H1 (cell line): ENCODE measurements at regions not wholly inside any gene's neighbourhood (a gene's known extent, or its start where the extent isn't known, plus 50 kb on each side); places are given as distances from the start of the nearest gene placed in this dataset.

Experiments
- CTCF ChIA-PET: fragments of 300-600 bp; sonication (Branson Sonifier 250); formaldehyde crosslinking; loops from one replicate; lab custom pipeline; 2021; ENCODE audit not compliant: partially characterized antibody; lab: Charles Lee
- POLR2A ChIA-PET: fragments of 300-600 bp; sonication (Branson Sonifier 250); formaldehyde crosslinking; loops from one replicate; lab custom pipeline; 2021; ENCODE audit warnings: inconsistent platforms; ENCODE audit not compliant: partially characterized antibody; lab: Charles Lee
- DNase-seq, 2 experiments: peaks; one replicate each; pipeline versions ENCODE4 v3.0.0 to v3.0.0-alpha.2; 2010 to 2022; ENCODE audit warnings: low spot score in 2 of 2, low read depth in 1 of 2, mixed read lengths in 1 of 2
- FAIRE-seq: peaks from 2 replicates; lab custom pipeline; 2011; peaks lifted over from hg19 to GRCh38; lab: Jason Lieb, UNC
- H2AFZ ChIP-seq: 2 replicates; pipeline ENCODE4 v1.8.1; 2012; ENCODE audit warnings: low read length, inconsistent platforms
- H2AK5ac ChIP-seq: 2 replicates; pipeline ENCODE4 v1.6.1; 2013; ENCODE audit warnings: low read depth, low read length
- H2BK120ac ChIP-seq: replicated peaks from 2 replicates; pipeline ENCODE3; 2013; ENCODE audit warnings: low read depth, low read length, inconsistent platforms
- H2BK12ac ChIP-seq: 2 replicates; pipeline ENCODE4 v1.6.1; 2013; ENCODE audit warnings: low read depth, low read length
- H2BK15ac ChIP-seq: 2 replicates; pipeline ENCODE4 v1.6.1; 2013; ENCODE audit warnings: low read length
- H2BK20ac ChIP-seq: 2 replicates; pipeline ENCODE4 v1.6.1; 2013; ENCODE audit warnings: low read length
- H2BK5ac ChIP-seq: 2 replicates; pipeline ENCODE4 v1.6.1; 2013; ENCODE audit warnings: low read depth, low read length
- H3K14ac ChIP-seq: 2 replicates; pipeline ENCODE4 v1.6.1; 2013; ENCODE audit warnings: inconsistent platforms; ENCODE audit not compliant: insufficient read length
- H3K18ac ChIP-seq: 2 replicates; pipeline ENCODE4 v1.6.1; 2013; ENCODE audit warnings: low read length; ENCODE audit errors: extremely low read depth
- H3K23ac ChIP-seq: 2 replicates; pipeline ENCODE4 v1.6.1; 2013; ENCODE audit warnings: inconsistent platforms; ENCODE audit not compliant: insufficient read length
- H3K23me2 ChIP-seq: 2 replicates; pipeline ENCODE4 v1.6.1; 2013; ENCODE audit warnings: low read depth, low read length
- H3K27ac ChIP-seq: 2 replicates; pipeline ENCODE4 v1.6.1; 2011; ENCODE audit warnings: low read depth, low read length, inconsistent platforms
- H3K27me3 ChIP-seq, 4 experiments: replicated peaks in 1 of 4; 1 replicate in 1 of 4; 2 replicates in 3 of 4; pipeline versions ENCODE4 v1.6.1 to v1.8.1; 2011 to 2013; ENCODE audit warnings: low read length in 3 of 4, mild to moderate bottlenecking in 3 of 4, inconsistent platforms in 2 of 4, mixed read lengths in 2 of 4, moderate library complexity in 1 of 4; ENCODE audit not compliant: control insufficient read depth in 3 of 4, insufficient read depth in 3 of 4; ENCODE audit errors: extremely low read depth in 1 of 4
- H3K36me3 ChIP-seq, 4 experiments: 2 replicates each; pipeline versions ENCODE4 v1.6.1 to v1.8.1; 2011 to 2013; ENCODE audit warnings: mild to moderate bottlenecking in 4 of 4, low read length in 3 of 4, moderate library complexity in 2 of 4, control low read depth in 1 of 4, inconsistent platforms in 1 of 4; ENCODE audit not compliant: insufficient read depth in 4 of 4, control insufficient read depth in 2 of 4
- H3K4ac ChIP-seq: replicated peaks from 2 replicates; pipeline ENCODE3; 2013; ENCODE audit warnings: low read length, low read depth, mixed read lengths, inconsistent platforms; ENCODE audit not compliant: insufficient read length
- H3K4me1 ChIP-seq, 4 experiments: replicated peaks in 1 of 4; 1 replicate in 1 of 4; 2 replicates in 3 of 4; pipeline versions ENCODE4 v1.6.1 to v1.8.1; 2011 to 2013; ENCODE audit warnings: low read length in 3 of 4, inconsistent platforms in 2 of 4, mixed read lengths in 1 of 4; ENCODE audit not compliant: insufficient read depth in 4 of 4, control insufficient read depth in 3 of 4
- H3K4me2 ChIP-seq, 2 experiments: 2 replicates each; pipeline versions ENCODE4 v1.6.1 to v1.8.1; 2011 to 2013; ENCODE audit warnings: low read depth in 2 of 2, low read length in 2 of 2, control low read depth in 1 of 2, inconsistent platforms in 1 of 2, mild to moderate bottlenecking in 1 of 2; ENCODE audit not compliant: insufficient read depth in 1 of 2
- H3K4me3 ChIP-seq, 4 experiments: fragments of 200-600, 300-600 bp in 1 of 4; sonication (generic), shearing (Covaris generic), sonication (Bioruptor Twin) in 1 of 4; 2 replicates each; pipeline versions ENCODE4 v1.5.1 to v1.8.1; 2011 to 2016; ENCODE audit warnings: low read length in 4 of 4, low read depth in 3 of 4, control low read depth in 2 of 4, inconsistent platforms in 2 of 4, mild to moderate bottlenecking in 2 of 4, mixed read lengths in 1 of 4, moderate library complexity in 1 of 4; ENCODE audit not compliant: insufficient read depth in 2 of 4; ENCODE audit errors: extremely low read depth in 1 of 4
- H3K56ac ChIP-seq: replicated peaks from 2 replicates; pipeline ENCODE3; 2013; ENCODE audit warnings: low read depth, mild to moderate bottlenecking, mixed read lengths, low read length, inconsistent platforms; ENCODE audit not compliant: insufficient read length
- H3K79me1 ChIP-seq: 2 replicates; pipeline ENCODE4 v1.6.1; 2013; ENCODE audit warnings: low read depth, low read length, control low read depth
- H3K79me2 ChIP-seq, 2 experiments: 2 replicates each; pipeline versions ENCODE4 v1.6.1 to v1.8.1; 2012 to 2013; ENCODE audit warnings: low read length in 2 of 2, mild to moderate bottlenecking in 2 of 2, inconsistent platforms in 1 of 2; ENCODE audit not compliant: insufficient read depth in 2 of 2, control insufficient read depth in 1 of 2
- H3K9ac ChIP-seq, 4 experiments: replicated peaks in 1 of 4; 1 replicate in 1 of 4; 2 replicates in 3 of 4; pipeline versions ENCODE4 v1.6.1 to v1.8.1; 2011 to 2013; ENCODE audit warnings: low read depth in 3 of 4, low read length in 3 of 4, control low read depth in 2 of 4, mild to moderate bottlenecking in 2 of 4, moderate library complexity in 2 of 4, inconsistent platforms in 1 of 4; ENCODE audit errors: extremely low read depth in 1 of 4
- H3K9me3 ChIP-seq, 2 experiments: 2 replicates each; pipeline versions ENCODE4 v1.6.1 to v1.8.1; 2012 to 2013; ENCODE audit warnings: mild to moderate bottlenecking in 2 of 2, moderate library complexity in 2 of 2, control low read depth in 1 of 2, inconsistent platforms in 1 of 2, low read depth in 1 of 2, low read length in 1 of 2, mixed read lengths in 1 of 2; ENCODE audit not compliant: insufficient read depth in 2 of 2
- H4K20me1 ChIP-seq, 2 experiments: replicated peaks in 1 of 2; 2 replicates each; pipeline versions ENCODE3 to v1.8.1; 2011 to 2013; ENCODE audit warnings: inconsistent platforms in 2 of 2, low read length in 2 of 2, mild to moderate bottlenecking in 1 of 2; ENCODE audit not compliant: insufficient read depth in 2 of 2, control insufficient read depth in 1 of 2
- H4K5ac ChIP-seq: 2 replicates; pipeline ENCODE4 v1.6.1; 2013; ENCODE audit warnings: low read length, low read depth, mixed read lengths, inconsistent platforms; ENCODE audit not compliant: insufficient read length
- H4K8ac ChIP-seq: 2 replicates; pipeline ENCODE4 v1.8.0; 2013; ENCODE audit warnings: mild to moderate bottlenecking, moderate library complexity, low read length, inconsistent platforms; ENCODE audit not compliant: insufficient read depth; ENCODE audit errors: extremely low read depth
- H4K91ac ChIP-seq: replicated peaks from 2 replicates; pipeline ENCODE3; 2013; ENCODE audit warnings: low read length, mixed read lengths, inconsistent platforms; ENCODE audit not compliant: insufficient read length
- TAF1 ChIP-seq: IDR thresholded peaks from 2 replicates; pipeline ENCODE4 v1.6.1; 2011; ENCODE audit warnings: mild to moderate bottlenecking, low read depth, low read length
- ZNF274 ChIP-seq: IDR thresholded peaks from 2 replicates; pipeline ENCODE4 v1.7.0; 2012; ENCODE audit warnings: low read length, borderline replicate concordance; ENCODE audit errors: extremely low read depth
- WGBS, 2 experiments: shearing (Covaris generic) in 1 of 2; methylation state at CpG; one replicate each; pipeline versions ENCODE4 v1.1.6 to v1.1.7; 2013 to 2015; ENCODE audit warnings: low lambda C conversion rate in 2 of 2, mixed read lengths in 2 of 2, inconsistent platforms in 1 of 2, low coverage in 1 of 2, missing lambda C conversion rate in 1 of 2; ENCODE audit not compliant: insufficient replicate concordance in 2 of 2, insufficient coverage in 1 of 2, insufficient read length in 1 of 2; ENCODE audit errors: extremely low coverage in 1 of 2, missing lambda C conversion rate in 1 of 2; 5-methylcytosine and 5-hydroxymethylcytosine counted together
- TF ChIP-seq, protein P1 (sequence below): IDR thresholded peaks from 2 replicates; pipeline ENCODE4 v1.6.1; 2011; ENCODE audit warnings: low read depth, mild to moderate bottlenecking, low read length; ENCODE audit not compliant: insufficient read depth

DNA sequence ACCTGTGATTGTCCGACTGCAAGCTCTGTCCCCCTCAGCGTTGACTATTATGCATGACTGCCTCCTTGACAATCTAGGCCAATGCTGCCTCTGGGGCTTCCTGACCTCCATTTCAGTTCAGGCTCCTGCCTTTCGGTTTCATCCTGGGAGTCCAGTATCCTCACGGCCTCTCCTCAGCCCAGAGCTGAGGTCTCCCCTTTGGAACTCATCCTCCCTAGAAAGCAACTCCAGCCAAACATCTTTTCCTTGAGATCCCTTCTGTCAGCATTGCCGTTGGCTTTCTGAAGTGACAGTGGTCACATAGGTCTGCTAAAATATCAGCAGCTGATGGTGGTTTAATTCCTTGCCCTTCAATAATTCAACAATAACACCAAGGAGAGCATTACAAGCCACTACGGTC lies 519.1 kb upstream of the NBEA start:
- Histone ChIP-seq H3K36me3 (no peaks in the 10 kb centered on the region), H3K4me2 (no peak overlapping the region), H3K4ac (no peak overlapping the region), H3K4me3 (no peak overlapping the region), H3K23me2 (no peaks in the 10 kb centered on the region), H2BK15ac (no peak overlapping the region), H3K27ac (no peak overlapping the region), H3K27me3 (no peaks in the 10 kb centered on the region), H3K9me3 (no peaks in the 10 kb centered on the region), H2BK20ac (no peak overlapping the region), H3K9ac (no peak overlapping the region), H3K4me1 (peaks cover 0 to 4% (median 1%) of the 10 kb centered on the region in 4 experiments; a peak in 1 of 7 replicates), H3K79me2 (no peaks in the 10 kb centered on the region), H4K20me1 (no peaks in the 10 kb centered on the region), H2BK12ac (no peak overlapping the region), H4K8ac (no peak overlapping the region; the same call in 1 of the 2 replicates), H2BK120ac (no peak overlapping the region), H3K56ac (no peak overlapping the region), H2AK5ac (no peak overlapping the region), H3K18ac (no peak overlapping the region), H3K23ac (no peak overlapping the region), H2BK5ac (no peak overlapping the region), H4K5ac (no peak overlapping the region), H3K14ac (no peak overlapping the region), H4K91ac (no peak overlapping the region), H2AFZ (no peak overlapping the region), H3K79me1 (no peaks in the 10 kb centered on the region)
- 95% methylated on average over 6 of the region's 6 CpGs; no CpG with 5 or more reads in 1 of the 2 experiments for WGBS, 2 experiments
- FAIRE-seq (no peak), DNase-seq (no peak)
- CTCF ChIA-PET: interaction anchor here (1.0 to 1.1 kb wide), 2 partner anchors 9 to 742 kb away, joined by 3 read pairs; no protein-coding TSS in a partner anchor
- POLR2A ChIA-PET: no interaction called here
- TF ChIP-seq, protein P1, sequence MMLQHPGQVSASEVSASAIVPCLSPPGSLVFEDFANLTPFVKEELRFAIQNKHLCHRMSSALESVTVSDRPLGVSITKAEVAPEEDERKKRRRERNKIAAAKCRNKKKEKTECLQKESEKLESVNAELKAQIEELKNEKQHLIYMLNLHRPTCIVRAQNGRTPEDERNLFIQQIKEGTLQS: no peak
- TF ChIP-seq TAF1 (no peak), ZNF274 (no peak)
